Esophagus muscularis mucosa (tissue), 4 donors: ENCODE measurements at regions not wholly inside any gene's neighbourhood (a gene's known extent, or its start where the extent isn't known, plus 50 kb on each side); places are given as distances from the start of the nearest gene placed in this dataset.

Experiments used
- DNase-seq: peaks from one replicate; pipeline ENCODE4 v3.0.0-alpha.2; 2017; ENCODE audit errors: extremely low spot score
- H3K27ac ChIP-seq, 4 donors: fragments of 200-600 bp; sonication (generic); replicated peaks in 1 of 4; 1 replicate in 3 of 4; 2 replicates in 1 of 4; pipeline ENCODE4 v1.5.1; 2016 to 2019; ENCODE audit warnings: mild to moderate bottlenecking in 1 of 4
- H3K27me3 ChIP-seq, 4 donors: fragments of 200-600 bp; sonication (generic); one replicate each; pipeline versions ENCODE4 v1.5.1 to v1.6.0; 2016 to 2019
- H3K36me3 ChIP-seq, 4 donors: fragments of 200-600 bp; sonication (generic); one replicate each; pipeline ENCODE4 v1.5.1; 2016 to 2019
- H3K4me1 ChIP-seq, 4 donors: fragments of 200-600 bp; sonication (generic); one replicate each; pipeline ENCODE4 v1.5.1; 2016 to 2019
- H3K4me3 ChIP-seq, 4 donors: fragments of 200-600 bp; sonication (generic); 1 replicate in 2 of 4; 2 replicates in 2 of 4; pipeline ENCODE4 v1.5.1; 2016 to 2019; ENCODE audit warnings: mild to moderate bottlenecking in 4 of 4, moderate library complexity in 1 of 4
- H3K9me3 ChIP-seq, 4 donors: fragments of 200-600 bp; sonication (generic); 1 replicate in 3 of 4; 2 replicates in 1 of 4; pipeline ENCODE4 v1.5.1; 2016 to 2019
- CTCF ChIP-seq, 3 experiments: fragments of 200-600 bp in 2 of 3; fragments of 450-650 bp in 1 of 3; sonication (generic) in 2 of 3; IDR thresholded peaks; one replicate each; pipeline ENCODE4 v1.5.1; 2017 to 2019; ENCODE audit warnings: antibody characterized with exemption in 3 of 3, mild to moderate bottlenecking in 2 of 3, moderate library complexity in 1 of 3
- EP300 ChIP-seq: sonication (generic); formaldehyde crosslinking; IDR thresholded peaks from one replicate; pipeline ENCODE4 v1.6.1; 2017; ENCODE audit warnings: antibody characterized with exemption
- POLR2A ChIP-seq: fragments of 450-650 bp; IDR thresholded peaks from one replicate; pipeline ENCODE4 v1.6.1; 2017; ENCODE audit warnings: antibody characterized with exemption, moderate library complexity, mild to moderate bottlenecking, low read depth
- POLR2AphosphoS5 ChIP-seq, 2 donors: sonication (generic); formaldehyde crosslinking; IDR thresholded peaks; one replicate each; pipeline ENCODE4 v1.6.1; 2017; ENCODE audit warnings: antibody characterized with exemption in 2 of 2
- WGBS: methylation state at CpG from one replicate; pipeline ENCODE4 v1.1.5; 2018; 5-methylcytosine and 5-hydroxymethylcytosine counted together
- intact Hi-C: fragments of 100-400 bp; cut with DNase I; formaldehyde crosslinking; loops from one replicate; pipeline ENCODE4 v1.15.1; 2023

GRCh38 chr13:79079351-79079839 is 326.7 kb downstream of the RBM26 start:
- 90% methylated on average over 3 of the region's 4 CpGs for WGBS
- Histone ChIP-seq H3K27me3 (no peaks in the 10 kb centered on the region), H3K27ac (no peak overlapping the region), H3K4me1 (no peaks in the 10 kb centered on the region), H3K9me3 (no peaks in the 10 kb centered on the region), H3K4me3 (no peak overlapping the region), H3K36me3 (no peaks in the 10 kb centered on the region)
- intact Hi-C loops = no loop called here
- no peak for TF ChIP-seq EP300
- no peak for TF ChIP-seq POLR2A
- TF ChIP-seq POLR2AphosphoS5 (IDR thresholded peaks at IDR 0.05) = no peak
- no peak for TF ChIP-seq CTCF (IDR thresholded peaks at IDR 0.05)
- no peak for DNase-seq

- Histone ChIP-seq H3K4me1 (no peaks in the 10 kb centered on the region), H3K9me3 (no peaks in the 10 kb centered on the region), H3K4me3 (no peak overlapping the region), H3K36me3 (no peaks in the 10 kb centered on the region), H3K27ac (no peak overlapping the region), H3K27me3 (no peaks in the 10 kb centered on the region)
- no peak for TF ChIP-seq POLR2AphosphoS5 (IDR thresholded peaks at IDR 0.05)
- TF ChIP-seq POLR2A = no peak
- no peak for TF ChIP-seq CTCF (IDR thresholded peaks at IDR 0.05)
- TF ChIP-seq EP300 = no peak
- intact Hi-C loops = no loop called here
- no peak for DNase-seq
Observed at GRCh38 chr13:79075703-79076102, 330.4 kb downstream of the RBM26 start.

GRCh38 chr13:79070343-79070974 is 335.6 kb downstream of the RBM26 start:
- no peak for DNase-seq
- intact Hi-C loops = no loop called here
- H3K4me3 ChIP-seq = no peak overlapping the region
- no peaks in the 10 kb centered on the region for H3K27me3 ChIP-seq
- H3K27ac ChIP-seq = no peak overlapping the region
- TF ChIP-seq POLR2A = no peak
- no peaks in the 10 kb centered on the region for H3K4me1 ChIP-seq
- no peaks in the 10 kb centered on the region for H3K9me3 ChIP-seq
- WGBS = 59% methylated on average over 4 of the region's 4 CpGs
- H3K36me3 ChIP-seq = no peaks in the 10 kb centered on the region

- intact Hi-C loops = no loop called here
- TF ChIP-seq POLR2A = no peak
- no peak for TF ChIP-seq EP300
- Histone ChIP-seq H3K4me3 (no peak overlapping the region), H3K9me3 (no peaks in the 10 kb centered on the region), H3K36me3 (no peaks in the 10 kb centered on the region), H3K4me1 (no peaks in the 10 kb centered on the region), H3K27ac (no peak overlapping the region), H3K27me3 (no peaks in the 10 kb centered on the region)
- 70% methylated on average over 6 of the region's 6 CpGs for WGBS
- no peak for DNase-seq
Observed at GRCh38 chr13:79062291-79062690, 343.8 kb downstream of the RBM26 start.

DNA sequence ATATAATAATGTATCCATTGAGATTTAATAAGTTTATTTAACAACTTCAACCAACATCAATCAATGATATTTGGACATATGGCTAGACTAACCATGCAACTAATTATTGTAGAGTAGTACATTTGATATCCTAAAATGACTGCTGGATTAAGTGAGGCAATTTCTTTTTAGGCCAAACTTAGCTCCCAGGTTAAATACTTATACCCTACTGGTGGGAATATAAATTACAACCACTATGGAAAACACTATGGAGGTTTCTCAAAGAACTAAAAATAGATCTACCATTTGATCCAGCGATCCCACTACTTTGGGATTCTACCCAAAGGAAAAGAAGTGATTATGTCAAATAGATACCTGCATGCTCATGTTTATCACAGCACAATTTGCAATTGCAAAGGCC is 345.8 kb downstream of the RBM26 start:
- DNase-seq = no peak
- Histone ChIP-seq H3K27me3 (no peaks in the 10 kb centered on the region), H3K36me3 (no peaks in the 10 kb centered on the region), H3K27ac (no peak overlapping the region), H3K4me3 (no peak overlapping the region), H3K4me1 (no peaks in the 10 kb centered on the region), H3K9me3 (no peaks in the 10 kb centered on the region)
- WGBS = 100% methylated on average over 1 of the region's 1 CpG
- TF ChIP-seq EP300 = no peak
- TF ChIP-seq POLR2A = no peak
- TF ChIP-seq CTCF (IDR thresholded peaks at IDR 0.05) = no peak
- no peak for TF ChIP-seq POLR2AphosphoS5 (IDR thresholded peaks at IDR 0.05)
- intact Hi-C loops = no loop called here

- no peaks in the 10 kb centered on the region for H3K9me3 ChIP-seq
- H3K4me1 ChIP-seq = no peaks in the 10 kb centered on the region
- no peak overlapping the region for H3K27ac ChIP-seq
- WGBS = 74% methylated on average over 6 of the region's 6 CpGs
- H3K4me3 ChIP-seq = no peak overlapping the region
- no peaks in the 10 kb centered on the region for H3K36me3 ChIP-seq
- no peak for DNase-seq
- intact Hi-C loops = no loop called here
- TF ChIP-seq EP300 = no peak
- H3K27me3 ChIP-seq = no peaks in the 10 kb centered on the region
Observed at GRCh38 chr13:79056706-79057105, 349.3 kb downstream of the RBM26 start.
